ENCODE measurements at regions not wholly inside any gene's neighbourhood (a gene's known extent, or its start where the extent isn't known, plus 50 kb on each side); places are given as distances from the start of the nearest gene placed in this dataset.
"Not testable (repeated sequence)": the region's sequence is repeated elsewhere in the genome, so short reads cannot be mapped to it uniquely, and the experiment has no call there.

DNA sequence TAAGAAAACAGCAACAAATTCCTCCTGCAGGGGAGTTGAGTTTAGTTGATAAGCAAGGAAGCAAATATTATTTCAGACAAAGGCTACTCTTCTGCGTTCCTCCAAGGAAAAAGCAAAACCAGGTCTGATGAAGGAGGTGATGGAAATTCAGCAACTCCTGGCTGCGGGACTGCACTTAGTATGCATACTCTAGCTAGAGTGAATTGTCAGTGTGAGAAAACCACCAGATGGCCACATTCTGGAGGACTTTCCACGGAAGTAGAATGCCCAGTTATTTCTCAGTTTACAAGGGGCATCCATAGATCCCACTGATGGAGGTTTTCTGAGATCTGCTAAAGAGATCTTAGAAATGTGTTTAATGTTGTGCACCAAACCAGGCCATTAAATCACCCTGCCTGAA is 338.6 kb upstream of the PUDP start:
- H3K4me1 ChIP-seq: no peaks in the 10 kb centered on the region
- no peak for ATAC-seq
- no peaks in the 10 kb centered on the region for H3K9me3 ChIP-seq
- no peak for DNase-seq
- H3K4me3 ChIP-seq: no peak overlapping the region
- no peaks in the 10 kb centered on the region for H3K36me3 ChIP-seq
- no peak overlapping the region for H3K27ac ChIP-seq
- TF ChIP-seq, protein P1, sequence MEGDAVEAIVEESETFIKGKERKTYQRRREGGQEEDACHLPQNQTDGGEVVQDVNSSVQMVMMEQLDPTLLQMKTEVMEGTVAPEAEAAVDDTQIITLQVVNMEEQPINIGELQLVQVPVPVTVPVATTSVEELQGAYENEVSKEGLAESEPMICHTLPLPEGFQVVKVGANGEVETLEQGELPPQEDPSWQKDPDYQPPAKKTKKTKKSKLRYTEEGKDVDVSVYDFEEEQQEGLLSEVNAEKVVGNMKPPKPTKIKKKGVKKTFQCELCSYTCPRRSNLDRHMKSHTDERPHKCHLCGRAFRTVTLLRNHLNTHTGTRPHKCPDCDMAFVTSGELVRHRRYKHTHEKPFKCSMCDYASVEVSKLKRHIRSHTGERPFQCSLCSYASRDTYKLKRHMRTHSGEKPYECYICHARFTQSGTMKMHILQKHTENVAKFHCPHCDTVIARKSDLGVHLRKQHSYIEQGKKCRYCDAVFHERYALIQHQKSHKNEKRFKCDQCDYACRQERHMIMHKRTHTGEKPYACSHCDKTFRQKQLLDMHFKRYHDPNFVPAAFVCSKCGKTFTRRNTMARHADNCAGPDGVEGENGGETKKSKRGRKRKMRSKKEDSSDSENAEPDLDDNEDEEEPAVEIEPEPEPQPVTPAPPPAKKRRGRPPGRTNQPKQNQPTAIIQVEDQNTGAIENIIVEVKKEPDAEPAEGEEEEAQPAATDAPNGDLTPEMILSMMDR (IDR thresholded peaks at IDR 0.05): no peak
- H3K27me3 ChIP-seq: no peaks in the 10 kb centered on the region
- intact Hi-C loops (cut with DNase I): no loop called here
- 59 to 60% methylated on average over 3 of the region's 3 CpGs for WGBS, 2 donors

DNA sequence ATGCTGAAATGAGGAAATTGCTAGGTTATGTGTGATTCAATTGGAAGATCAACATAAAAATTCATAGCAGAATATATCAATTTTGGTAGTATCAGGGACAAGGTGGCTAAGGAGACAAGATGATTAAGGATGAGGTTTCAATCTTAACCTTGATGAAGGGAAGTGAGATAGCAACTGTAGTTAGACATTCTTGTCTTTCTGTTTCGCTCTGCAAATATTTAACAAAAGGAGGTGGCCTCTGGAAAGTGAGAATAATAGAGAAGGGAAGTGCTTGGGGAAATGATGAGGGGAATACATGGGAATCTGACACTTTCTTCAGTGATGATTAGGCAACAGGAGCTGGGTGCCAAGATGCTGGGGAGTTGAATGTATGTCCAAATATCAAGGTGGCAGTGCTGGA is 337.1 kb upstream of the PUDP start:
- Histone ChIP-seq H3K4me3 (no peak overlapping the region), H3K9me3 (no peaks in the 10 kb centered on the region), H3K4me1 (no peaks in the 10 kb centered on the region), H3K27me3 (no peaks in the 10 kb centered on the region), H3K27ac (no peak overlapping the region), H3K36me3 (no peaks in the 10 kb centered on the region)
- 69 to 85% methylated on average over 1 of the region's 1 CpG for WGBS, 2 donors
- DNase-seq: no peak
- TF ChIP-seq, protein P1 (IDR thresholded peaks at IDR 0.05): no peak
- ATAC-seq: no peak
- intact Hi-C loops (cut with DNase I): no loop called here

DNA sequence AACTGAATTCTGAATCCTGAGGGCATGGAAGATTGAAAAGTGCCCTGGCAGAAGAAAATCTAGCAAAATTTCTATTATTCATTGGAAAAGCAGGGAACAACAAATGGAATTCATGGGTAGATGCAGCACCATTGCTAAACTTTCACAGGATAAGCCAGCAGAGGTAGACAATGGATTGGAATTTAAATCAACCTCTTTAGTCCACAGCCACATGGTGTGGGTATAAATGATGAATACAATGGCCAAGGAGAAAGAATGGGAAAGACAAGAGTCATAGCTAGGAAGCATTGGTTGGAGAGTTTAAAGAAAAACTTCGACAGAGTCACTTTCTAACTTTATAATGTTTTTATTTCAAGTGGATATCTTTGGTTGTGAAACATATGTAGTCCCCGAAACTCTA is 332.8 kb upstream of the PUDP start:
- WGBS, 2 donors: 69 to 75% methylated on average over 2 of the region's 2 CpGs
- no peak overlapping the region for H3K27ac ChIP-seq
- intact Hi-C loops (cut with DNase I): no loop called here
- no peak for DNase-seq
- ATAC-seq: no peak
- no peaks in the 10 kb centered on the region for H3K36me3 ChIP-seq
- TF ChIP-seq, protein P1 (IDR thresholded peaks at IDR 0.05): no peak
- H3K4me1 ChIP-seq: no peaks in the 10 kb centered on the region
- H3K9me3 ChIP-seq: peaks cover 0 to 5% (median 0%) of the 10 kb centered on the region in 11 donors
- H3K27me3 ChIP-seq: no peaks in the 10 kb centered on the region
- no peak overlapping the region for H3K4me3 ChIP-seq

DNA sequence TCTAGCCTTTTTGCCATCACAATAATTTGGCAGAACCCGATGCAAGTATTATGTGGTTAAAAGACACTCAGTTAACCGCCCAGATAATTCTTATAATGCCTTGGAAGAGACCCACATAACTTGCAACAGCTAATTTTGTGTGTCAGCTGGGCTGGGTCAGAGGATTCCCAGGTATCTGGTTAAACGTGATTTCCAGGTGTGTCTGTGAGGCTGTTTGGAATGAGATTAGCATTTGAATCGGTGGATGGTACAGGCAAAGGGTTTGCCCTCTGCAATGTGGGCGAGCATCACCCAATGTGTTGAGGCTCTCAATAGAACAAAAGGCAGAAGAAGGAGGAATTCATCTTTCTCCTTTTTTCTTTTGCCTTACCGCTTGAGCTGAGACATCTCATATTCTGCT is 314.2 kb upstream of the PUDP start:
- no peak for DNase-seq
- 57% methylated on average over 6 of the region's 6 CpGs for WGBS, 2 donors

DNA sequence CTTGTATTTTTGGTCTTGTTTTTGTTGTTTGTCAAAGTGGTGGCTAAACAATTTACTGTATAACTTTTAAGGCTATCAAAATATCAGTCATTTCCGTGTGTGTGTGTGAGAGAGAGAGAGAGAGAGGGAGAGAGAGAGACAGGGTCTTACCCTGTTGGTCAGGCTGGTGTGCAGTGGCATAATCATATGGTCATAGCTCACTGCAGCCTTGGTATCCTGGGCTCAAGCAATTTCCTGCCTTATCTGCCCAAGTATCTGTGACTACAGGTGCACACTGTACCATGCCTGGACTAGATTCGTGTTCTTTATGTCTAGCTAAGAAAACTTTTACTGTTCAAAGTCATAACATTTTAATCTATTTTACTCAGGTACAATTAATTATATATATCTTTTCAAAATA is 313.1 kb upstream of the PUDP start:
- intact Hi-C loops (cut with DNase I); H3K4me1 ChIP-seq; H3K36me3 ChIP-seq: not testable (repeated sequence)

More for the DNA sequence above, 314.2 kb upstream of the PUDP start:
- H3K27me3 ChIP-seq: no peaks in the 10 kb centered on the region
- H3K4me1 ChIP-seq: no peaks in the 10 kb centered on the region
- no peak overlapping the region for H3K4me3 ChIP-seq
- H3K27ac ChIP-seq: no peak overlapping the region
- no peaks in the 10 kb centered on the region for H3K36me3 ChIP-seq
- no peaks in the 10 kb centered on the region for H3K9me3 ChIP-seq
- TF ChIP-seq, protein P1 (IDR thresholded peaks at IDR 0.05): no peak
- intact Hi-C loops (cut with DNase I): no loop called here
- ATAC-seq: no peak

More for the DNA sequence above, 313.1 kb upstream of the PUDP start:
- WGBS, 2 donors: 41 to 47% methylated on average over 1 to 2 of the region's 2 CpGs
- not testable (repeated sequence) for DNase-seq, H3K27ac ChIP-seq, H3K4me3 ChIP-seq, H3K9me3 ChIP-seq, H3K27me3 ChIP-seq, ATAC-seq

Measured in heart right ventricle (tissue), 16 donors.